ENCODE measurements at regions not wholly inside any gene's neighbourhood (a gene's known extent, or its start where the extent isn't known, plus 50 kb on each side); places are given as distances from the start of the nearest gene placed in this dataset.

GRCh38 chr16:65716737-65717700, 595.2 kb upstream of the CDH11 start:
- H3K27ac Mint-ChIP-seq = no peak overlapping the region
- no peaks in the 10 kb centered on the region for H3K4me1 Mint-ChIP-seq
- no peak for TF ChIP-seq EZH2 (IDR thresholded peaks at IDR 0.05; ENCODE audit: borderline replicate concordance, insufficient read depth, low read depth, low read length, poor library complexity, severe bottlenecking)
- TF ChIP-seq CTCF (IDR thresholded peaks at IDR 0.05) = no peak
- Histone ChIP-seq H4K20me1 (ENCODE audit: control insufficient read depth, insufficient read depth, low read length, poor library complexity, severe bottlenecking) (no peaks in the 10 kb centered on the region), H3K4me3 (ENCODE audit: control extremely low read depth in 1 of 5, extremely low read depth in 1 of 5, insufficient read depth in 1 of 5, low read depth in 2 of 5, low read length in 4 of 5) (no peak overlapping the region), H3K79me2 (ENCODE audit: control insufficient read depth, insufficient read depth, low read length) (no peaks in the 10 kb centered on the region), H3K4me1 (ENCODE audit: control insufficient read depth in 2 of 2, insufficient read depth in 2 of 2, low read length in 2 of 2) (no peaks in the 10 kb centered on the region), H2AFZ (ENCODE audit: insufficient read depth, low read depth, low read length, poor library complexity, severe bottlenecking) (no peak overlapping the region), H3K4me2 (replicated peaks; ENCODE audit: low read depth, low read length, poor library complexity, severe bottlenecking) (no peak overlapping the region), H3K36me3 (replicated peaks in 1 of 2; ENCODE audit: control extremely low read depth in 1 of 2, control insufficient read depth in 1 of 2, extremely low read depth in 1 of 2, insufficient read depth in 2 of 2, low read length in 1 of 2) (no peaks in the 10 kb centered on the region), H3K27ac (ENCODE audit: low read length in 2 of 2) (no peak overlapping the region), H3K9ac (ENCODE audit: low read length) (no peak overlapping the region), H3K9me3 (ENCODE audit: control extremely low read depth in 1 of 3, control insufficient read depth in 2 of 3, insufficient read depth in 1 of 3, low read length in 2 of 3) (no peaks in the 10 kb centered on the region), H3K27me3 (replicated peaks in 1 of 4; ENCODE audit: control extremely low read depth in 1 of 4, control insufficient read depth in 3 of 4, insufficient read depth in 4 of 4, low read length in 3 of 4) (no peaks in the 10 kb centered on the region)
- H3K27me3 Mint-ChIP-seq = no peaks in the 10 kb centered on the region
- ATAC-seq (ENCODE audit: low read depth) (no peak), DNase-seq (no peak)
- intact Hi-C loops (cut with micrococcal nuclease) = no loop called here
- CTCF ChIA-PET = no interaction called here
- POLR2A ChIA-PET = no interaction called here
- WGBS (ENCODE audit: insufficient coverage) = no CpG with 5 or more reads among the region's 8 CpGs
- no peak overlapping the region for H3K4me3 Mint-ChIP-seq
- H3K9me3 Mint-ChIP-seq (ENCODE audit: insufficient read depth) = peaks cover 3% of the 10 kb centered on the region

- H3K9me3 Mint-ChIP-seq (ENCODE audit: insufficient read depth) = no peaks in the 10 kb centered on the region
- H3K4me3 ChIP-seq (ENCODE audit: control extremely low read depth in 1 of 5, extremely low read depth in 1 of 5, insufficient read depth in 1 of 5, low read depth in 2 of 5, low read length in 4 of 5) = no peak overlapping the region
- no peaks in the 10 kb centered on the region for H3K9me3 ChIP-seq (ENCODE audit: control extremely low read depth in 1 of 3, control insufficient read depth in 2 of 3, insufficient read depth in 1 of 3, low read length in 2 of 3)
- no peak overlapping the region for H3K27ac ChIP-seq (ENCODE audit: low read length in 2 of 2)
- CTCF ChIA-PET = no interaction called here
- no peak overlapping the region for H3K4me2 ChIP-seq (replicated peaks; ENCODE audit: low read depth, low read length, poor library complexity, severe bottlenecking)
- H4K20me1 ChIP-seq (ENCODE audit: control insufficient read depth, insufficient read depth, low read length, poor library complexity, severe bottlenecking) = no peaks in the 10 kb centered on the region
- no peaks in the 10 kb centered on the region for H3K4me1 ChIP-seq (ENCODE audit: control insufficient read depth in 2 of 2, insufficient read depth in 2 of 2, low read length in 2 of 2)
- POLR2A ChIA-PET = no interaction called here
- no peak overlapping the region for H3K27ac Mint-ChIP-seq
- H2AFZ ChIP-seq (ENCODE audit: insufficient read depth, low read depth, low read length, poor library complexity, severe bottlenecking) = no peak overlapping the region
- intact Hi-C loops (cut with micrococcal nuclease) = no loop called here
- DNase-seq = no peak
- H3K4me1 Mint-ChIP-seq = no peaks in the 10 kb centered on the region
- no peak for TF ChIP-seq EZH2 (IDR thresholded peaks at IDR 0.05; ENCODE audit: borderline replicate concordance, insufficient read depth, low read depth, low read length, poor library complexity, severe bottlenecking)
- H3K4me3 Mint-ChIP-seq = no peak overlapping the region
- no peaks in the 10 kb centered on the region for H3K79me2 ChIP-seq (ENCODE audit: control insufficient read depth, insufficient read depth, low read length)
- 31% methylated on average over 3 of the region's 7 CpGs for WGBS (ENCODE audit: insufficient coverage)
- H3K27me3 ChIP-seq (replicated peaks in 1 of 4; ENCODE audit: control extremely low read depth in 1 of 4, control insufficient read depth in 3 of 4, insufficient read depth in 4 of 4, low read length in 3 of 4) = no peaks in the 10 kb centered on the region
- H3K27me3 Mint-ChIP-seq = no peaks in the 10 kb centered on the region
- no peak for ATAC-seq (ENCODE audit: low read depth)
- no peak overlapping the region for H3K9ac ChIP-seq (ENCODE audit: low read length)
- H3K36me3 ChIP-seq (replicated peaks in 1 of 2; ENCODE audit: control extremely low read depth in 1 of 2, control insufficient read depth in 1 of 2, extremely low read depth in 1 of 2, insufficient read depth in 2 of 2, low read length in 1 of 2) = no peaks in the 10 kb centered on the region
These were observed 591.4 kb upstream of the CDH11 start for GRCh38 chr16:65713181-65713808.
